HPDE6-E6E7 (cell line): ENCODE measurements at regions not wholly inside any gene's neighbourhood (a gene's known extent, or its start where the extent isn't known, plus 50 kb on each side); places are given as distances from the start of the nearest gene placed in this dataset.
"Not testable (repeated sequence)": the region's sequence is repeated elsewhere in the genome, so short reads cannot be mapped to it uniquely, and the experiment has no call there.

Source experiments
- DNase-seq: peaks from one replicate; pipeline ENCODE4 v3.0.0; 2011; ENCODE audit warnings: missing footprints; ENCODE audit errors: extremely low spot score

DNA sequence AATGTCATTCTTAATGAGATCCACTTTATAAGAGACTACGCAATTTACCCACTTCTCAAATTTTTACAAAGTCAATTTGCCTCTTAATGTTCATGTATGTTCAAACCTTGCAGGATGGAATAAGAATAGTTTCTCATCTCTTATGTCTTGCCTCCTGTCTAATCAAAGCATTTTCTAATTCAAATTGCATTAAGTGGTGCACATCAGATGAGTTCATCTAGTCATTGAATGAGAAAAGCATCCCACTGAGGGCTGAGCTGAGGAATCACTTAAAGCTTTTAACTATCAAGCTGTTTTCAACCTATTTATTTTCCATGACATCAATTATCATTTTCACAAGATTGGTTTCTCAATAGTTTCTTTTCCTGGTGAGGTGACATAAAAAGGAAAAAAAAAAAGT, 1964.0 kb downstream of the PCDH7 start:
- no peak for DNase-seq

DNA sequence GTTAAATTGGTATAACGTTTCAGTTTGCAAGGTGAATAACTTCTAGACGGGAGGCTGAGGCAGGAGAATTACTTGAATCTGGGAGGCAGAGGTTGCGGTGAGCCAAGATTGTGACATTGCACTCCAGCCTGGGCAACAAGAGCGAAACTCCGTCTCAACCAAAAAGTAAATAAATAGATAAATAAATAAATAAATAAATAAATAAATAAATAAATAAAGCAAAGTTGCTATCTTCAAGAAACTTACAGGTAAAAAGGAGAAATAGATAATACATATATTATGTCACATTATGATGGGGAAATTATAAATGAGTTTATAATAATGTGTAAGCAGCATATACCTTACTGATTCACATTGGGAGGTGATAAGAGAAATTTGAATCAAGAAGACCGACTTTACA, 1966.0 kb downstream of the PCDH7 start:
- DNase-seq, result no peak

DNA sequence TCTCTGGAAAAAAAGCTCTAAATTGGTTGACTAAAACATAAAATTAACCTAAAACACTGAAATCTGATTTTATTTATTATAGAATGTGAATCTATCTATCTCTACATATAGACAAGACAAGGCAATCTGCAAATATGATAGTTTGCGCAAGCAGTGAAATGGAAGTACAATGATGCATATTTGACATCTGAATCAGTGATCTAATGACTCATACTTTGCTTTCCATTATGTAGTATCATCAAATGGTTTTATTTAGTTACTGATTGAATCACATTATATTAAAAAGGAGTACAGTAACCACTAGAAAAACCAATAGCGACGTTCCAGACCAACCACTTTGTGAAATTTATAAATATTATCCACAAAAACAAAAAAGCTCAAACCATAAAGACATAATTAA, 1969.3 kb downstream of the PCDH7 start:
- peak; percentile 1 for DNase-seq

DNA sequence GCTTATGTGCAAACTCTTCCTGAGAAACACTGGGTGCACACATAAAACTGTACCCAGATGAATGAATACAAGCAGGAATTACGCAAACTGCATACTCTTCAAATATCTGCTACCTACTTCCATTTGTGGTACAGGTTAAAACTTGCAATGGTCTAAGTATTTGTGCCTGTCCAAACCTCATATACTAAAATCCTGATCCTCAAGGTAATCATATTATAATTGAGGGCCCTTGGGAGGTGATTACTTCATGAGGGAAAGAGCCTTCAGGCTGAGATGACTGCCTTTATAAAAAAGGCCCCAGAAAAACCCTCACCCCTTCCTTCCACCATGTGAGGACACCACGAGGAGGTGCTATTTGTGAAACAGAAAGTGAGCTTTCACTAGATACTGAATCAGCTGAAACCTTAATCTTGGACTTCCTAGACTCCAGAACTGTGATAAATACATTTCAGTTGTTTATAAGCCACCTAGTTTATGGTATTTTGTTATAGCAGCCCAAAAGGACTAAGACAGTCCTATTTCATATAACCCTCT, 1977.2 kb downstream of the PCDH7 start:
- DNase-seq, result no peak

DNA sequence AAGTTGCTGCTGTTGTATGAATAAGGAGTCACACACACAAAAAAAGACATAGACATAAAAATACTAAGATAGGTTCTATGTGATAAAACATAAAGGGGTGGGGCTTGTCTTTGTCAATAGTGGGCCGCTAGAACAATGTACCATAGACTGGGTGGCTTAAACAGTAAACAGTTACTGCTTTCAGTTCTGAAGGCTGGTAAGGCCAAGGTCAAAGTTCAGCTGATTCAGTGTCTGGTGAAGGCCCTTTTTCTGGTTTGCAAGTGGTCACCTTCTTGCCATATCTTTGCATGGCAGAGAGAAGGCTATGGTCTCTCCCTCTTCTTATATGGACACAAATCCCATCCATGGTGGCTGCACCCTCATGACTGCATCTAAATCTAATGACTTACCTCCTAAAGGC, 1980.7 kb downstream of the PCDH7 start:
- no peak for DNase-seq

DNA sequence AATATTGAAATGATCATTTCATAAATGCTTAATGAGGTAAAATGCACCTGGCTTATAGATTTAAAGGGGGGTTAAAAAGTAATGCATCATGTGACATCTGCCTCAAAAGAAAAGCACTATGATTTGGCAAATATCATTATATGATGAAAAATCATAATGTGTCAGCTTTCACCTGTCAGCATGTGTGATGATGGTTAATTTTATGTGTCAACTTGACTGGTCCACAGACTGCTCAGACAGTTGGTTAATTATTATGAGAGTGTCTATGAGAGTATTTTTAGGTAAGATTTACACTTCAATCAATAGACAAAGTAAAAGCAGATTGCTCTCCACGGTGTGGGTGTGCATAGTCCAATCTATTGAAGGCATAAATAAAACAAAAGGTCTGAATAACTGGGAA, 1986.7 kb downstream of the PCDH7 start:
- no peak for DNase-seq

DNA sequence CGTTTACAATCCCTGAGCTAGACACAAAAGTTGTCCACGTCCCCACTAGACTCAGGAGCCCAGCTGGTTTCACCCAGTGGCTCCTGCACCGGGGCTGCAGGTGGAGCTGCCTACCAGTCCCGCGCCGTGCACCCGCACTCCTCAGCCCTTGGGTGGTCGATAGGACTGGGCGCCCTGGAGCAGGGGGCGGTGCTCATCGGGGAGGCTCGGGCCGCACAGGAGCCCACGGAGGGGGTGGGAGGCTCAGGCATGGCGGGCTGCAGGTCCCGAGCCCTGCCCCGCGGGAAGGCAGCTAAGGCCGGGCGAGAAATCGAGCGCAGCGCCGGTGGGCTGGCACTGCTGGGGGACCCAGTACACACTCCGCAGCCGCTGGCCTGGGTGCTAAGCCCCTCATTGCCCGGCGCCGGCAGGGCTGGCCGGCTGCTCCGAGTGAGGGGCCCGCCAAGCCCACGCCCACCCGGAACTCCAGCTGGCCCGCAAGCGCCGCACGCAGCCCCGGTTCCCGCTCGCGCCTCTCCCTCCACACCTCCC, 1996.0 kb downstream of the PCDH7 start:
- not testable (repeated sequence) for DNase-seq

DNA sequence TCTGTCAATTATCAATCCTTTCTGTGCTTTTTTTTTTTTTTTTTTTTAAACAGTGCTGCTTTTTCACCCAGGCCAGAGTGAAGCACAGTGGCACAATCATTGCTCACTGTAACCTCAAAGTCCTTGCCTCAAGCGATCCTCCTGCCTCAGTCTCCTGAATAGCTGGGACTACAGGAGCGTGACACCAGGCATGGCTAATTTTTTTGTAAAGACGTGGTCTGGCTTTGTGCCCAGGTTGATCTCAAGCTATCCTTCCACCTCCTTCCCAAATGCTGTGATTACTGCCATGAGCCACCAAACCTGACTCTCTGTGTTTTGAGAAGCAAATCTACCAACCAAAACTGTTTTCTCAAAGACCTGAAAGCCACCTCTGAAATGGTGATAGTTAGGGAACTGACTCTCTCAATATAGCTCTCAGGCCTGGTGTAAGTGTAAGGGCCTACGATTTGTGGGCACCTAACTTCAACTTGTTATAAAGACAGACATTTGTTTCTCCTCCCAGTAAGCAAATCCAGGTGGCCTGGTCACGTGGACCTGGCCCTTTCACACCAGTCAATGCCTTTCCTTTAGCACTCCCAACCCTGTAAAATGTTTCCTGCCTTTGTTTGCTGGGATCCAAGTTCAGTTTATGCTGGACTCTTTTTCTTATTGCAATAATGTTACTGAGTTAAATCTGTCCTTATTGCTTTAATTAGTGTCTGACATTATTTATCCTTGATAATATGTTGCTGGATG, 2015.9 kb downstream of the PCDH7 start:
- no peak for DNase-seq

DNA sequence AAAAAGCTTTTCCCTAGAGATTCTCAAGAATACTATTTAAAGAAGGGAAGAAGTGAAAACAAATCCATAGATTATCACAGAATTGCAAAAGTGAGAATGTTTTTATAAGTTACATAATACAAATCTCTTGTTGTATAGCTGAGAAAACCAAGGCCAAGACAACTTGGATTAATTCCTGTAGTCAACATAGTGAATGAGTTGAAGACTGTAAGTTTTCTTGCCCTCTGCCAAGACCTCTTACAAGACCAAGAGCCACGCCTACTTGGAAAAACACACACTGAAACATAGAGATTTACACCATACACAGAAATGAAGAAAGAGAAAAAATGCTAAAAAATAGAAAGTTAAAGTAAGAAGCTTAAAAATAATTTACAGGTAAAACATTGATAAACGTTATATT, 2024.0 kb downstream of the PCDH7 start:
- no peak for DNase-seq

DNA sequence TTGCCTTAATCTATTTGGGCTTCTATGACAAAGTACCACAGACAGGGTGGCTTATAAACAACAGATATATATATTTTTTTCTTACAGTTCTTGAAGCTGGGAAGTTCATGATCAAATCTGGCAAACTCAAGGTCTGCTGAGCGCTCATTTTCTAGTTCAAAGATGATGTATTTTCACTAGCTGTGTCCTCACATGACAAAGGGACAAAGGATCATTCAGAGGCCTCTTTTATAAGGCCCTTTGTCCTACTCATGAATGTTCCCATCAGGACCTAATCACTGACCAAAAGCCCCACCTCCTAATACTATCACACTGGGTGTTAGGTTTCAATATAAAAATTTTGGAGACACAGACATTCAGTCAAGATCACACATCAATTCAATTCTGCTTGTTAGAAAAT, 2025.2 kb downstream of the PCDH7 start:
- DNase-seq, result no peak

DNA sequence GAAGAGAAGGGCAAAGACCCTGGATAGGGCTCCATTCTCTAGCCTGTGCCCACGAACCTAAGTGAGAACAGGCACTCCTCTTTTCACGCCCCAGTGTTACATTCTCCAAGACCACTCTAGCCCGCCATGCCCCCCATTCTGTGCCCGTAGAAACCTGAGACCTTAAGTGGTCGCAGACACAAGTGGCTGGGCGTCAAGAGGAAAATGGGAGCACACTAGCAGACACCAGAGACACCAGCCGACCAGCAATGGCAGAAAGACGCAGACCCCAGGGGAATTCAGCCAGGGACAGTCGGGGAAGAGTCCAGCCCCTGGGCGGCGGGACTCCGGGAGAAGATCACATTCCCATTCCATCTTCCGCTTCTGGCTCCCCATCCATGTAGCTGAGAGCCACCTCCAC, 2027.9 kb downstream of the PCDH7 start:
- DNase-seq, result no peak

DNA sequence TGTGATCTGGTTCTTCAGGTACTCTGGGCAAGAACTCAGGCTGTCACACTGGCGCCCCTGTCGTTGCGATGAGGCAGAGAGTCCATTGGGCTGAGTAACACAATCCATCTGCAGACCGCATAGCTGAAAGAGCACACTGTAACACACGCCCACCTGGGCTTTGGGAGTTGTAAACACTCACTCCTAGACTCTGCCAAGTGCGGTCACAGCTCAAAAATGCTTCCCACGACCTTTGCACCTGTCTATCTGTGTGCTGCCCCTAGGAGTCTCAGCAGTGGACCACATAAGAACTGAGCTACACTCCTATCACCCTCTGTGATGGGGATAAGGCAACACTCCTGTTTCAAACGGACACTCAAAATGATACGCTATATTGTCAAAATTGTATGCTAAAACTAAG, 2028.3 kb downstream of the PCDH7 start:
- DNase-seq, result no peak

DNA sequence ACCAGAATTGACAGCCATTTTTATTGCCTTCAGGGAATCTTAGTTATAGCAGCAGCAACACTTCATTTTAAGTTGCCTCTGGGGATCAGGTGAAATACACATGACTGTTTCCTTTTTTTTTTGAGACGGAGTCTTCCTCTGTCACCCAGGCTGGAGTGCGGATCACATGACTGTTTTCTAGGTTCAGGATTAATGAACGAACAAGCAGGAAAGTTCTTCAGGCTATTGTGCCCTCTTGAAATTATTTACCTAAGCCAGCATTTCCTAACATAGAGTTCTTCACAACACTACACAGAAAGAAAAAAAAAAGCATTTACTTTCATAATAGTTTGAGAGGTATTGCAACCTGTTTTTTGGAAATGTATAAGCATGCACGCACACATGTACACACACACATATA, 2032.8 kb downstream of the PCDH7 start:
- DNase-seq, result no peak

DNA sequence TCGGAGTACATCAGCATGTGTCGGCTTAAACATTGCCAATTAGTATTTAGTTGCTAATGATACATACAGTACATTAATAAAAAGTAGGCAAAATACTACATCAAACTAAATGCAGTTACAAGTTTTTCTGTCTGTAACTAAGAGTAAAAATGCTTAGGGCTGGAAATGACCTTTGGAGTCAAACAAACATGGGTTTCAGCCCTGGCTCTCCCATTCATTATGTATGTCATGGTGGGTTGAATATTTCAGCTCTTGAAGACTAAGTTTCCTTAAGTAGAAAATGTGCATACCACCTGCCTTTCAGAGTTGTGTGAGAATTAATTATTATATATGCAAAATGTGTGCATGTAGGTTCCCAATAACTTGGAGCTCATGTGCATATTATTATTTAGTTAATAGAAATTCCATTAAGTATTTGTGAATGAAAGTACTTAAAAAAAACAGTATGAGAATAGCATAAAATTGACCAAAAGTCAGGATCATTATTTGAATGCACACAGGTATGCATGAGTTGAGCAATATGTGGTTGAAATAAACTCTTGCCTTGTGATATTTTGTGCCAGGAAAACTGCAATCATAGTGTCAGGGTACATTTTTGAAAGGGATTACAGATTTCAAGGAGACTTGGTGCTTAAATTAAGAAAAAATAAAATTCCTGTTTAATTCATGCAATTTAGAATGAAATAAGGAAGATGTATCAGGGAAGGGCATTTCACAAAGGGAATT, 2048.7 kb downstream of the PCDH7 start:
- no peak for DNase-seq

DNA sequence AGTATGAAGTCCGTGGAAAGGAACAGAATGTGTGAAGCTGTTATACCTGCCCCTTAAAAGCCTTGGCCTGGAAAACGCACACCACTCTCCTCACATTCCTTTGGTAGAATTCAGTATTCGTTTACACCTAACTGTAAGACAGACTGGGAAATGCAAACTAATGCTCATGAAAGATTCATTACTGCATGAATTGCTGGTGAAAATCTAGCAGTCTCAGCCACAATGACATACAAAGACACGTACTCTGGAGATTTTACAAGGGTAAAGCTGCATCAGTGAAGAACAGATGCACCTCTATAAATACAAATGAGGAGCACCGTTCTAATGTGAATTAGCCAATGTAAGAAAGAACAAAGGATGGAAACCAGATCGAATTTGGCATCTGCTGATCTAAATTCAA, 2051.3 kb downstream of the PCDH7 start:
- no peak for DNase-seq

DNA sequence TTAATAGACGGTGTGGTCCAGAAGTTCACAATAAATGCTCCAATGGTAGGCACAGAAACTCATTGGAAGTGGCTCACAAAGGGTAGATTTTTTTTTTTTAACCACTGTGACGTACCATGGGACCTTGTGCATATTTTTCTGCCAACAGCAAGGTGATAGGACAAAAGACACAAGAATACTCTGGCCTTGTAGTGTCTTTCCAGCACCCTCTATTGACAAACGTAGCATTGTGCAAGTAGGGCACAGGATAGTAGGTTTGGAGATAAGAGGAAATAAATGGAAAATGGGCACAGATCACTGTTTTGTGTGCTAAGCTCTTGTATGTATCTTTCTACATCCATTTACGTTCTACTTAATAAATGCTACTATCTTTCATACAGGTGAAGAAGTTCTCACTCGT, 2054.9 kb downstream of the PCDH7 start:
- peak; percentile 11 for DNase-seq

DNA sequence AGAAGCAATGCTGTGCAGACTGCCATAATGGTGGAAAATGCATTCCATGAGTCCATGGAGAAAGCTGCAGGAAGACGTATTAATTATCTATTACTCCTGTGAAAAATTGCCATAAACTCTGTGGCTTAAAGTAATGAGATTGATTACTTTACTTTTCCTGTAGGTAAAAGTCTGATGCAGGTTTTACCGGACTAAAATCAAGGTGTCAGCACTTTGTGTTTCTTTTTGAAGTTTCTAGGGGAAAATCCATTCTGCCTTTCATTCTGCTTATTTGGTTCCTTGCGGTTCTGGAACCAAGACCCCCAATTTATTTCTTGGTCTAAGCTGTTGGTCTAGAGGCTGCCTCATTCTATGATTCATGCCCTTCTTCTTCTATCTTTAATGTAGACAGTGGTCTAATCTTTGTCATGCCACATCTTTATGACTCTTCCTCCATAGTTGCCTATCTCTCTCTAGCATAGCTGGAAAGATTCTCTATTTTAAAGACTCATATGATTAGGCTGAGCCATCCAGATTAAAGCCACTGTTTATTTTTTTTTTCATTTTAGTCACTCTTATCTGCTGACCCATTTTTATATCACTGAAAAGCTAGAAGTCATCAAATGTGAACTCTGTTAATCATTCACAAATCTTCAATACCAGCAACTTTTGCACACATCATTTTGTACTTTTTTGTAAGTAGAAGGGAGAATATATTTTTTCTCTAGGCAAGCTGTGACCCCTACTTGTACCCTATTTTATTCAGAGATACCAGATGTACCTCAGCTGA, 2056.4 kb downstream of the PCDH7 start:
- no peak for DNase-seq

DNA sequence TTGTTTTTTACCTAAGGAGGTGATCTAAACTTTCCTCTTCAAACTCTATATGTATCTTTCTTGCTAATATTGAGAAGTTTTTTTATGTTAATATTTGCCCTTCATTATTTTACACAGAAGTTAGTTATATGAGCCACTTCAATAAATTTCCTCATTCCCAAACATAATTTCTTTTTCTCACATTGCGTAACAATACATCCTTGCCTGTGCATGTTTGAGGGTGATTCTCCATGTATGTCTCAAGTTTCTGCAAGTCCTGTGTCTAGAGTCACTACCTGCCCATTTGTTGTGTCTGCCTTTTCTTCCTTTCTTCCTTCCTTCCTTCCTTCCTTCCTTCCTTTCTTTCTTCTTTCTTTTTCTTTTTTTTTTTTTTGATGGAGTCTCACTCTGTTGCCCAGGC, 2057.9 kb downstream of the PCDH7 start:
- DNase-seq, result peak; percentile 26

DNA sequence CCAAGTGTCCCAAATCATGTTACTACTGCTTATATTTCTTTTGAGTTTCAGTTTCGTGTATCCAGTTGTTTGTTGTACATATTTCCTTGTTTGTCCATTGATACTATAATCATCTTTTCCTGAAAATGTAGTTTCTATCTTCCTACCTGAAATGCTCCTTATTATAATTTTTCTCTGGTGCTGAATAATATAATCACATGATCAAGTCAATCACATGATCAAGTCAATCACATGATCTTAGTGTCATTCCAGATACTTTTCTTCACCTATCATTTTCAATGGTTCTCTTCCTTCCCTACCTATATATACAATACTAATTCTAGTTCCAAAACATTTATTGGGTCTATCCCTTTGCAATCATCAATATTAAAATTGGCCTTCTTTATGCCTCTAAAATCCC, 2058.8 kb downstream of the PCDH7 start:
- DNase-seq, result no peak

DNA sequence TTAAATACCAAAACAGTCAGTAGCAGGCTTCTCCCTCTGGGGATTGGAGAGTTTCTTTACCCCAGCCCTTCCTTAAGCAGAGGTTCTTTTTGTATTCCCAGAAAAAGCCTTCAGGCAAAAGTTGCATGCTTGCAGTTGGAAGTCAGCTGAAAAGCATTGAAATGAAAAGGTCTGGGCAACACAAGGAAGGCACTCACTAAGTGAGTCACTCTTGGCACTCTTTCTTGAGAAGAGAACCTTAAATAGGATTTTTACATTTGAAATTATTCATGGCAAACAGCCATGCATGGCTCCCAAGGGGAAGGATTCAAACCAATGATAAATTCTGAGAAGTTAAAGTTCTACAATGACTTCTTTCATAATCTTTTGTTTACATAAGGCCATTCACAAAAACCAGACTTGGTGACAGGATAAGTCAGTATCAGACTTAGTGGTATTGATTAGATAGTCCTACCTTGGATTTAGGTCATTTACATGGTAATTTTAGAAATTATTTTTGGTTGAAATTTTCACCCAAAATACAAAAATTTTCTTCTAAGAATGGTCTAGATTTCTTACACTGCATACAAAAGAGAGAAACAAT, 2068.9 kb downstream of the PCDH7 start:
- peak; percentile 52 for DNase-seq

DNA sequence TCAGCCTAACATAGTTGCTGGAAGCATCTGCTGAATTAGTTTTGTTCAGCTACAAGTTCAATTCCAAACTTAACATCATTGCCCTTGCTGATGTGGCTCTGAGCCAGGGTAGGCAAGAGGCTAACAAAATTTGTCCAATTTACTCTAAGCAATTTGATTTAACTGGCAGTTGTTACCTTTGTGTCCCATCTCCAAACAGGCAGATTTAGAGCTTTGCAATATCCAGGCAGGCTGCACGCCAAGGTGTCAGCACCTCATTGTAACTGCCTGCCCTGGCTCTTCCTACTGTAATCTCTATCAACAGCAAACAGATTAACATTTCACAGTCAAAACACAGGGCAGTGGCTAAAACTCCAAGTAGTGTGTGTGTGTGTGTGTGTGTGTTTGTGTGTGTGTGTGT, 2070.6 kb downstream of the PCDH7 start:
- no peak for DNase-seq
